DOHH2 (cell line): ENCODE measurements at regions not wholly inside any gene's neighbourhood (a gene's known extent, or its start where the extent isn't known, plus 50 kb on each side); places are given as distances from the start of the nearest gene placed in this dataset.

Experiments used
- EZH2phosphoT487 ChIP-seq: fragments of 200-600 bp; sonication (generic); IDR thresholded peaks from 2 replicates; pipeline ENCODE4 v1.6.1; 2017; ENCODE audit warnings: borderline replicate concordance, mild to moderate bottlenecking, antibody characterized with exemption, low read length, moderate library complexity, mixed read lengths
- TF ChIP-seq, protein P1 (sequence below): fragments of 200-600 bp; sonication (generic); IDR thresholded peaks from one replicate; pipeline ENCODE4 v1.5.1; 2014; ENCODE audit warnings: antibody characterized with exemption, mild to moderate bottlenecking, low read depth, low read length; ENCODE audit not compliant: poor library complexity, severe bottlenecking

DNA sequence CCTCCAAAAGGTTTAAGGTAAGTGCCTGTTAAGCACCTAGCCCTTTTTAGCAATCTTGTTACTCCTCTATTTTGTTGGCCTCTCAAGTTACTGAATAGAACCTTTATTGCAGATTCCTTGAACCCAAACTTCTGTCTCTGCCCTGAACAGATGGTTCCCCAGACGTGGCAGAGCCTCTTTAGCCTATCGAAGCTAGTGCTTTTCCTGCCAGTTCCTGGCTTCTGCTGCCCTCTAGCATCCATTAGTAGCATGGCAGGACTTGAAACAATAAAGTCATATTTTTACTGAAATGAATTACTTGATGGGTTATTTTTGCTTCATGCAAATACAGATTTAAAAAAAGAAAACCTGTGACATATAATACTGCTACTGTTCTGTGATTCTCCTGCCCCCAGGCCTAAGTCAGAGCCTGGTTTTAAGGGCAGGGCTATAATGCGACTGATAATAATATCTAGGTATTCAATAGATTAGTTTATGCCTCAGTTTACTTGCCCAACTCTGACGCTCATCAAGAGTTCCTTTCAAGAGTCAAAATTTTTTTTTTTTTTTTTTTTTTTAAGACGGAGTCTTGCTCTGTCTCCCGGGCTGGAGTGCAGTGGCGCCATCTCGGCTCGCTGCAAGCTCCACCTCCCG lies 84.3 kb upstream of the PHF14 start:
- TF ChIP-seq, protein P1, sequence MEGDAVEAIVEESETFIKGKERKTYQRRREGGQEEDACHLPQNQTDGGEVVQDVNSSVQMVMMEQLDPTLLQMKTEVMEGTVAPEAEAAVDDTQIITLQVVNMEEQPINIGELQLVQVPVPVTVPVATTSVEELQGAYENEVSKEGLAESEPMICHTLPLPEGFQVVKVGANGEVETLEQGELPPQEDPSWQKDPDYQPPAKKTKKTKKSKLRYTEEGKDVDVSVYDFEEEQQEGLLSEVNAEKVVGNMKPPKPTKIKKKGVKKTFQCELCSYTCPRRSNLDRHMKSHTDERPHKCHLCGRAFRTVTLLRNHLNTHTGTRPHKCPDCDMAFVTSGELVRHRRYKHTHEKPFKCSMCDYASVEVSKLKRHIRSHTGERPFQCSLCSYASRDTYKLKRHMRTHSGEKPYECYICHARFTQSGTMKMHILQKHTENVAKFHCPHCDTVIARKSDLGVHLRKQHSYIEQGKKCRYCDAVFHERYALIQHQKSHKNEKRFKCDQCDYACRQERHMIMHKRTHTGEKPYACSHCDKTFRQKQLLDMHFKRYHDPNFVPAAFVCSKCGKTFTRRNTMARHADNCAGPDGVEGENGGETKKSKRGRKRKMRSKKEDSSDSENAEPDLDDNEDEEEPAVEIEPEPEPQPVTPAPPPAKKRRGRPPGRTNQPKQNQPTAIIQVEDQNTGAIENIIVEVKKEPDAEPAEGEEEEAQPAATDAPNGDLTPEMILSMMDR = peak; percentile 95
- no peak for TF ChIP-seq EZH2phosphoT487
